A673 (cell line): ENCODE measurements at regions not wholly inside any gene's neighbourhood (a gene's known extent, or its start where the extent isn't known, plus 50 kb on each side); places are given as distances from the start of the nearest gene placed in this dataset.

Experiments used
- BruUV-seq: library from RNA; stranded (reverse); fragments of 400-500 nt; replicated peaks from 2 replicates; lab custom pipeline; 2021; lab: Mats Ljungman, UMichigan
- CTCF ChIA-PET: fragments of 300-600 bp; sonication (Branson Sonifier 250); formaldehyde crosslinking; loops from one replicate; lab custom pipeline; 2022; ENCODE audit warnings: antibody characterized with exemption; lab: Charles Lee
- POLR2A ChIA-PET: fragments of 300-600 bp; sonication (Branson Sonifier 250); formaldehyde crosslinking; loops from one replicate; lab custom pipeline; 2022; ENCODE audit warnings: antibody characterized with exemption; ENCODE audit not compliant: low non-redundant PET; lab: Charles Lee
- DNase-seq: peaks from one replicate; pipeline ENCODE4 v3.0.0-alpha.2; 2015; ENCODE audit warnings: low spot score
- H3K27ac ChIP-seq: fragments of 200-600 bp; sonication (generic); 2 replicates; pipeline ENCODE4 v1.5.1; 2016; ENCODE audit warnings: mixed run types, low read depth, mild to moderate bottlenecking, mixed read lengths, antibody characterized with exemption, low read length; ENCODE audit not compliant: poor library complexity, severe bottlenecking
- H3K27me3 ChIP-seq: fragments of 200-600 bp; sonication (generic); replicated peaks from 2 replicates; pipeline ENCODE4 v1.6.1; 2017; ENCODE audit warnings: mixed run types, low read depth, mild to moderate bottlenecking, mixed read lengths, antibody characterized with exemption, low read length; ENCODE audit not compliant: insufficient read depth, poor library complexity
- H3K36me3 ChIP-seq: fragments of 200-600 bp; sonication (generic); 2 replicates; pipeline ENCODE4 v1.6.1; 2016; ENCODE audit warnings: mixed run types, mild to moderate bottlenecking, mixed read lengths, antibody characterized with exemption, low read length; ENCODE audit not compliant: insufficient read depth, poor library complexity, severe bottlenecking
- H3K4me1 ChIP-seq: fragments of 200-600 bp; sonication (generic); 2 replicates; pipeline ENCODE4 v1.6.1; 2017; ENCODE audit warnings: mixed run types, mild to moderate bottlenecking, mixed read lengths, antibody characterized with exemption, low read length; ENCODE audit not compliant: insufficient read depth, poor library complexity, severe bottlenecking
- H3K4me3 ChIP-seq: fragments of 200-600 bp; sonication (generic); 2 replicates; pipeline ENCODE4 v1.5.1; 2016; ENCODE audit warnings: low read depth, mixed run types, mild to moderate bottlenecking, mixed read lengths, low read length; ENCODE audit not compliant: poor library complexity, severe bottlenecking
- H3K9me3 ChIP-seq: fragments of 200-600 bp; sonication (generic); 2 replicates; pipeline ENCODE4 v1.6.1; 2016; ENCODE audit warnings: mixed run types, low read depth, mild to moderate bottlenecking, mixed read lengths, antibody characterized with exemption, low read length; ENCODE audit not compliant: poor library complexity, severe bottlenecking
- EZH2 ChIP-seq: fragments of 200-600 bp; sonication (generic); IDR thresholded peaks from 2 replicates; pipeline ENCODE4 v1.6.1; 2017; ENCODE audit warnings: borderline replicate concordance, low read depth, mild to moderate bottlenecking, mixed read lengths, antibody characterized with exemption, low read length; ENCODE audit not compliant: poor library complexity, severe bottlenecking
- intact Hi-C: fragments of 100-400 bp; cut with micrococcal nuclease; formaldehyde crosslinking; loops from one replicate; pipeline ENCODE4 v1.10.0; 2022; ENCODE audit not compliant: unreplicated experiment
- TF ChIP-seq, protein P1 (sequence below): fragments of 300-800, 200-600 bp; sonication (generic); conservative IDR thresholded peaks from 2 replicates; pipeline ENCODE4 v1.5.1; 2017; ENCODE audit warnings: low read depth, mild to moderate bottlenecking, antibody characterized with exemption, low read length, moderate library complexity, mixed read lengths

DNA sequence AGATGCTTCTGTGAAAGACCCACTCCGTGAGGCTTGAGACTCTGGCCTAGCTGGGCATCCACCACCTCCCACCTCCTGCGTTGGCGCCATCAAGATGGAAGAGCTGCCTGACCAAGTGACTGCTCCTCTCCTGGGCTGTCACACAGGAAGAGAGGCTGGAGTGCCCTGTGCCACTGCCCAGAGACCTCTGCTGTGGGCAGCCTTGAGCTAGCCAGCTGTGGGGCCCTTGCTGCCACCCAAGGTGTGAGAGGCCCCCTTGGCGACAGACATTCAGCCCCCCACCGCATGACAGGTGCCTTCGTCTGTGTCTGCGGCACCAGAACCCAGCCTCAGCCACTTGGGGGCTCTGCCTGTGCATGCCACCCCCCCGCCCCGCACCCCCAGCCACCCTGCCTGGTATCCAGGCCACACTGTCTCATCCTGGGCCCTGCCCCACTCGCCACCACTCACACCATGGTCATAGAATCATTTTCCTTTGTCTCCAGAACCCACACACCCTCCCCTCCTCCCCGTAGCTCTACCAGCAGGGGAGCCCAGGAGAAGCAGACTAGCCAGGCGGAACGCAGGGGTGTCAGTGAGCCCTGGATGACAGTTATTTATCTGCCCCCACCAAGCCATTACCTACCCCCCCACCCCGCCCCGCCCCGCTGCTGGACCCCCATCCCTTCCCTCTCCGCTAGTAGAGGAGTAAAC is 120.9 kb upstream of the LHX1 start:
- no TSS peak for BruUV-seq
- no peak overlapping the region for H3K4me3 ChIP-seq

DNA sequence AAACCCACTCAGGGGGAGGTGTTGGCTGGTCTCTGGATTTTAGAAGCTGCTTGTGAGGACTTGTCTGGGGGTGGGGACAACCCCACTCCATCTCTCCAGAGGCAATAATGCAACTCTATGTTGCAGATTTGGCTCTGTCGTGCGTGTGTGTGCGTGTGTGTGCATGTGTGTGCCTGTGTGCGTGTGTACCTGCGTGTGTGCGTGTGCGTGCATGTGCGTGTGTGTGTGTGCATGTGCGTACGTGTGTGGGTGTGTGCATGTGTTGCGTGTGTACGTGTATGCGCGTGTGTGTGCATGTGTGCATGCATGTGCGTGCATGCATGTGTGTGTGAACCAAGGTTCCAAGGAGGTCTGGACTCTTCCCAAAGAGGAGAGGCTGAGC is 120.4 kb upstream of the LHX1 start:
- DNase-seq: no peak
- TF ChIP-seq EZH2: no peak
- TF ChIP-seq, protein P1, sequence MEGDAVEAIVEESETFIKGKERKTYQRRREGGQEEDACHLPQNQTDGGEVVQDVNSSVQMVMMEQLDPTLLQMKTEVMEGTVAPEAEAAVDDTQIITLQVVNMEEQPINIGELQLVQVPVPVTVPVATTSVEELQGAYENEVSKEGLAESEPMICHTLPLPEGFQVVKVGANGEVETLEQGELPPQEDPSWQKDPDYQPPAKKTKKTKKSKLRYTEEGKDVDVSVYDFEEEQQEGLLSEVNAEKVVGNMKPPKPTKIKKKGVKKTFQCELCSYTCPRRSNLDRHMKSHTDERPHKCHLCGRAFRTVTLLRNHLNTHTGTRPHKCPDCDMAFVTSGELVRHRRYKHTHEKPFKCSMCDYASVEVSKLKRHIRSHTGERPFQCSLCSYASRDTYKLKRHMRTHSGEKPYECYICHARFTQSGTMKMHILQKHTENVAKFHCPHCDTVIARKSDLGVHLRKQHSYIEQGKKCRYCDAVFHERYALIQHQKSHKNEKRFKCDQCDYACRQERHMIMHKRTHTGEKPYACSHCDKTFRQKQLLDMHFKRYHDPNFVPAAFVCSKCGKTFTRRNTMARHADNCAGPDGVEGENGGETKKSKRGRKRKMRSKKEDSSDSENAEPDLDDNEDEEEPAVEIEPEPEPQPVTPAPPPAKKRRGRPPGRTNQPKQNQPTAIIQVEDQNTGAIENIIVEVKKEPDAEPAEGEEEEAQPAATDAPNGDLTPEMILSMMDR: no peak
- ChIA-PET POLR2A (no interaction called here), CTCF (no interaction called here)
- intact Hi-C loops: no loop called here
- H3K27ac ChIP-seq: no peak overlapping the region
- no peaks in the 10 kb centered on the region for H3K27me3 ChIP-seq
- no peaks in the 10 kb centered on the region for H3K4me1 ChIP-seq
- no TSS peak for BruUV-seq
- H3K36me3 ChIP-seq: no peaks in the 10 kb centered on the region
- no peaks in the 10 kb centered on the region for H3K9me3 ChIP-seq
- no peak overlapping the region for H3K4me3 ChIP-seq

More for the DNA sequence above, 120.9 kb upstream of the LHX1 start:
- ChIA-PET POLR2A (no interaction called here), CTCF (no interaction called here)
- H3K36me3 ChIP-seq: no peaks in the 10 kb centered on the region
- DNase-seq: no peak
- H3K4me1 ChIP-seq: no peaks in the 10 kb centered on the region
- no peak for TF ChIP-seq EZH2
- TF ChIP-seq, protein P1: no peak
- no peaks in the 10 kb centered on the region for H3K9me3 ChIP-seq
- H3K27ac ChIP-seq: no peak overlapping the region
- intact Hi-C loops: no loop called here
- H3K27me3 ChIP-seq: no peaks in the 10 kb centered on the region

DNA sequence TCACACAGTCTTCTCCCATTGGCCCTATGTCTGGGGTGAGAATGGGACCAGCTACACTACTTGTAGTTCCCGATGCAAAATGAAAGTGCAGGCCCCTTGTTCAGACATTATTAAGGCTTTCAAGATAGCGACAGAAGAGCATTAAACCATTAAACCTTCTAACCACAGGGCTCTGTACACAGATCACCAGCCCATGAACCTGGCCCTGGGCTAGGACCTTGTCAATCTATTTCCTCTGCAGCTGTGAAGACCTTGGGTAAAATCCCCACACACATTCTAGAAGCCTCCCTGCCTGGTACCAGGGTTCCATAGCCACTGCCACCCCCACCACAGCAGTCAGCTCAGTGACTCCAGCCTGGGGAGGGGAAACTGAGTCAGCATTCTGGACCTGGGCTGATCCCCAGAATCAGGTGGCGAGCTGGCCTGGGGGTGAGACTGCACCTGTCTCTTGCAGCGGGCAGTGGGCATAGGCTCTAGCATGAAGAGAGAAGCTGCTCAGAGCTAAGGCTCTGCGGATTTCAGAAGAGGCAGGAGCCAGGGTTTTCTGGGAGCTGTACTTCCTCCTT is 119.7 kb upstream of the LHX1 start:
- ChIA-PET CTCF (no interaction called here), POLR2A (no interaction called here)
- no peaks in the 10 kb centered on the region for H3K36me3 ChIP-seq
- H3K4me1 ChIP-seq: no peaks in the 10 kb centered on the region
- intact Hi-C loops: no loop called here
- DNase-seq: no peak
- no peak overlapping the region for H3K27ac ChIP-seq
- no peak overlapping the region for H3K4me3 ChIP-seq
- no TSS peak for BruUV-seq
- H3K27me3 ChIP-seq: no peaks in the 10 kb centered on the region
- H3K9me3 ChIP-seq: no peaks in the 10 kb centered on the region
- TF ChIP-seq, protein P1: no peak
- TF ChIP-seq EZH2: no peak
